Ishikawa (cell line): ENCODE measurements at regions not wholly inside any gene's neighbourhood (a gene's known extent, or its start where the extent isn't known, plus 50 kb on each side); places are given as distances from the start of the nearest gene placed in this dataset.

Source experiments
- EP300 ChIP-seq: IDR thresholded peaks from 2 replicates; pipeline ENCODE4 v1.6.1; 2012; ENCODE audit warnings: borderline replicate concordance
- FOXM1 ChIP-seq: IDR thresholded peaks from 2 replicates; pipeline ENCODE4 v1.6.1; 2012; ENCODE audit warnings: low read depth, borderline replicate concordance
- NFIC ChIP-seq: IDR thresholded peaks from 2 replicates; pipeline ENCODE4 v1.6.1; 2012
- RAD21 ChIP-seq: IDR thresholded peaks from 2 replicates; pipeline ENCODE4 v1.6.1; 2012; ENCODE audit warnings: low read depth
- TAF1 ChIP-seq: IDR thresholded peaks from 2 replicates; pipeline ENCODE4 v1.6.1; 2012; ENCODE audit warnings: low read depth, mild to moderate bottlenecking
- TCF12 ChIP-seq: IDR thresholded peaks from 2 replicates; pipeline ENCODE4 v1.6.1; 2012; ENCODE audit warnings: low read depth
- YY1 ChIP-seq: IDR thresholded peaks from 2 replicates; pipeline ENCODE4 v1.6.1; 2012; ENCODE audit warnings: low read depth
- ZBTB7A ChIP-seq: IDR thresholded peaks from 2 replicates; pipeline ENCODE4 v1.6.1; 2012; ENCODE audit warnings: low read depth
- TF ChIP-seq, protein P1 (sequence below): IDR thresholded peaks from 2 replicates; pipeline ENCODE4 v1.6.1; 2012; ENCODE audit warnings: low read depth, mild to moderate bottlenecking
- TF ChIP-seq, protein P2 (sequence below): IDR thresholded peaks from 2 replicates; pipeline ENCODE4 v1.6.1; 2012
- TF ChIP-seq, protein P3 (sequence below): IDR thresholded peaks from 2 replicates; pipeline ENCODE4 v1.6.1; 2012

DNA sequence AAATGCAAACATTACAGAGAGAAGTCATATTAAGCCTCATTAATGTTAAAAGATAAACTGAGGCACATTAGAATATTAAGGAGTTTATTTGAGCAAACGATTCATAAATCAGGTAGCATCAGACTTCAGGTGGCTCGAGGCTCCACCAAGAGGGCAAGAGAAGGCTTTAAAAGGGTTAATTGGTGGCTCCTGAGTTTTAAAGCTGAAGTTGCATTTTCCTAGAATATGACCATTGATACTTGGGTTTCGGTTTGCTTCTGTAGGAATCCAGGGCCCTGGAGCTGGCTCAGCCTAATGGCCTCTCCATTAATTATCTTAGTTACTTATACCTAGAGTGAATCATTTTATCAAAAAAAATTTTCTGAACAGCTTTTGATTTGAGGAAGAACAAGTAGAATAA lies 123.7 kb upstream of the NABP1 start:
- TF ChIP-seq EP300 = no peak
- no peak for TF ChIP-seq FOXM1
- TF ChIP-seq, protein P1, sequence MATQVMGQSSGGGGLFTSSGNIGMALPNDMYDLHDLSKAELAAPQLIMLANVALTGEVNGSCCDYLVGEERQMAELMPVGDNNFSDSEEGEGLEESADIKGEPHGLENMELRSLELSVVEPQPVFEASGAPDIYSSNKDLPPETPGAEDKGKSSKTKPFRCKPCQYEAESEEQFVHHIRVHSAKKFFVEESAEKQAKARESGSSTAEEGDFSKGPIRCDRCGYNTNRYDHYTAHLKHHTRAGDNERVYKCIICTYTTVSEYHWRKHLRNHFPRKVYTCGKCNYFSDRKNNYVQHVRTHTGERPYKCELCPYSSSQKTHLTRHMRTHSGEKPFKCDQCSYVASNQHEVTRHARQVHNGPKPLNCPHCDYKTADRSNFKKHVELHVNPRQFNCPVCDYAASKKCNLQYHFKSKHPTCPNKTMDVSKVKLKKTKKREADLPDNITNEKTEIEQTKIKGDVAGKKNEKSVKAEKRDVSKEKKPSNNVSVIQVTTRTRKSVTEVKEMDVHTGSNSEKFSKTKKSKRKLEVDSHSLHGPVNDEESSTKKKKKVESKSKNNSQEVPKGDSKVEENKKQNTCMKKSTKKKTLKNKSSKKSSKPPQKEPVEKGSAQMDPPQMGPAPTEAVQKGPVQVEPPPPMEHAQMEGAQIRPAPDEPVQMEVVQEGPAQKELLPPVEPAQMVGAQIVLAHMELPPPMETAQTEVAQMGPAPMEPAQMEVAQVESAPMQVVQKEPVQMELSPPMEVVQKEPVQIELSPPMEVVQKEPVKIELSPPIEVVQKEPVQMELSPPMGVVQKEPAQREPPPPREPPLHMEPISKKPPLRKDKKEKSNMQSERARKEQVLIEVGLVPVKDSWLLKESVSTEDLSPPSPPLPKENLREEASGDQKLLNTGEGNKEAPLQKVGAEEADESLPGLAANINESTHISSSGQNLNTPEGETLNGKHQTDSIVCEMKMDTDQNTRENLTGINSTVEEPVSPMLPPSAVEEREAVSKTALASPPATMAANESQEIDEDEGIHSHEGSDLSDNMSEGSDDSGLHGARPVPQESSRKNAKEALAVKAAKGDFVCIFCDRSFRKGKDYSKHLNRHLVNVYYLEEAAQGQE = no peak
- no peak for TF ChIP-seq NFIC
- no peak for TF ChIP-seq ZBTB7A
- TF ChIP-seq, protein P2, sequence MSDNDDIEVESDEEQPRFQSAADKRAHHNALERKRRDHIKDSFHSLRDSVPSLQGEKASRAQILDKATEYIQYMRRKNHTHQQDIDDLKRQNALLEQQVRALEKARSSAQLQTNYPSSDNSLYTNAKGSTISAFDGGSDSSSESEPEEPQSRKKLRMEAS = no peak
- TF ChIP-seq, protein P3, sequence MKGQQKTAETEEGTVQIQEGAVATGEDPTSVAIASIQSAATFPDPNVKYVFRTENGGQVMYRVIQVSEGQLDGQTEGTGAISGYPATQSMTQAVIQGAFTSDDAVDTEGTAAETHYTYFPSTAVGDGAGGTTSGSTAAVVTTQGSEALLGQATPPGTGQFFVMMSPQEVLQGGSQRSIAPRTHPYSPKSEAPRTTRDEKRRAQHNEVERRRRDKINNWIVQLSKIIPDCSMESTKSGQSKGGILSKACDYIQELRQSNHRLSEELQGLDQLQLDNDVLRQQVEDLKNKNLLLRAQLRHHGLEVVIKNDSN = no peak
- TF ChIP-seq TAF1 = no peak
- TF ChIP-seq RAD21 = no peak
- no peak for TF ChIP-seq YY1
- no peak for TF ChIP-seq TCF12
